Suprapubic skin (tissue), 4 donors: ENCODE measurements at regions not wholly inside any gene's neighbourhood (a gene's known extent, or its start where the extent isn't known, plus 50 kb on each side); places are given as distances from the start of the nearest gene placed in this dataset.

Experiments used
- EP300 ChIP-seq: sonication (generic); formaldehyde crosslinking; IDR thresholded peaks from one replicate; pipeline ENCODE4 v1.6.1; 2017; ENCODE audit warnings: antibody characterized with exemption
- POLR2A ChIP-seq, 2 donors: fragments of 450-650 bp; IDR thresholded peaks; one replicate each; pipeline ENCODE4 v1.6.1; 2017; ENCODE audit warnings: antibody characterized with exemption in 2 of 2, mild to moderate bottlenecking in 2 of 2, moderate library complexity in 2 of 2
- POLR2AphosphoS5 ChIP-seq, 3 donors: sonication (generic); formaldehyde crosslinking; IDR thresholded peaks; one replicate each; pipeline ENCODE4 v1.6.1; 2017; ENCODE audit warnings: antibody characterized with exemption in 3 of 3
- TF ChIP-seq, protein P1 (sequence below), 2 donors: fragments of 200-600 bp in 1 of 2; fragments of 450-650 bp in 1 of 2; sonication (generic) in 1 of 2; IDR thresholded peaks; one replicate each; pipeline ENCODE4 v1.5.1; 2016 to 2019; ENCODE audit warnings: antibody characterized with exemption in 2 of 2, mild to moderate bottlenecking in 1 of 2, moderate library complexity in 1 of 2

DNA sequence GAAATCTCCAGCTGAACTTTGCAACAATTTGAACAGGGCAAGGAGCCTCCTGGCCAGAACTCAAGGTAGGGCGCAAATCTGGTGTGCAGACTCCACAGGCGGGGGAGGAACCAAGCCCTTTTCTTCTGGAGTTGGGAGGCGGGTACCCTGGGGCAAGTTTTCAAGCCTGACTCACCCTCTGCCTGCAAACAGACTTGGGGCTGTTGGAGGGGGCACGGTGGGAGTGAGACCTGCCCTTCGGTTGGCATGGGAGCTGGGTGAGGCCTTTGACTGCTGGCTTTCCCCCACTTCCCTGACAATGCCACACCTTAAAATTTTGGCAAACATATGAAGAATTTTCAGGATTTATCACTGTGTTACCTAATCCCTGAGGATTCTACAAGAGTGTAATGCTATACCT is 709.8 kb upstream of the DIAPH2 start:
- TF ChIP-seq, protein P1, sequence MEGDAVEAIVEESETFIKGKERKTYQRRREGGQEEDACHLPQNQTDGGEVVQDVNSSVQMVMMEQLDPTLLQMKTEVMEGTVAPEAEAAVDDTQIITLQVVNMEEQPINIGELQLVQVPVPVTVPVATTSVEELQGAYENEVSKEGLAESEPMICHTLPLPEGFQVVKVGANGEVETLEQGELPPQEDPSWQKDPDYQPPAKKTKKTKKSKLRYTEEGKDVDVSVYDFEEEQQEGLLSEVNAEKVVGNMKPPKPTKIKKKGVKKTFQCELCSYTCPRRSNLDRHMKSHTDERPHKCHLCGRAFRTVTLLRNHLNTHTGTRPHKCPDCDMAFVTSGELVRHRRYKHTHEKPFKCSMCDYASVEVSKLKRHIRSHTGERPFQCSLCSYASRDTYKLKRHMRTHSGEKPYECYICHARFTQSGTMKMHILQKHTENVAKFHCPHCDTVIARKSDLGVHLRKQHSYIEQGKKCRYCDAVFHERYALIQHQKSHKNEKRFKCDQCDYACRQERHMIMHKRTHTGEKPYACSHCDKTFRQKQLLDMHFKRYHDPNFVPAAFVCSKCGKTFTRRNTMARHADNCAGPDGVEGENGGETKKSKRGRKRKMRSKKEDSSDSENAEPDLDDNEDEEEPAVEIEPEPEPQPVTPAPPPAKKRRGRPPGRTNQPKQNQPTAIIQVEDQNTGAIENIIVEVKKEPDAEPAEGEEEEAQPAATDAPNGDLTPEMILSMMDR (IDR thresholded peaks at IDR 0.05) = no peak
- no peak for TF ChIP-seq EP300
- no peak for TF ChIP-seq POLR2AphosphoS5 (IDR thresholded peaks at IDR 0.05)
- TF ChIP-seq POLR2A (IDR thresholded peaks at IDR 0.05) = no peak
